Stimulated activated CD4-positive, alpha-beta T cell treated with anti-CD3 and anti-CD28 coated beads, TNF-alpha, amount 100 ng/mL, for 24 hours (primary cell): ENCODE measurements at regions not wholly inside any gene's neighbourhood (a gene's known extent, or its start where the extent isn't known, plus 50 kb on each side); places are given as distances from the start of the nearest gene placed in this dataset.
"Not testable (repeated sequence)": the region's sequence is repeated elsewhere in the genome, so short reads cannot be mapped to it uniquely, and the experiment has no call there.

Experiments
- DNase-seq, 3 experiments: peaks; one replicate each; pipeline ENCODE4 v3.0.0-alpha.2; 2020; ENCODE audit warnings: low read depth in 3 of 3

DNA sequence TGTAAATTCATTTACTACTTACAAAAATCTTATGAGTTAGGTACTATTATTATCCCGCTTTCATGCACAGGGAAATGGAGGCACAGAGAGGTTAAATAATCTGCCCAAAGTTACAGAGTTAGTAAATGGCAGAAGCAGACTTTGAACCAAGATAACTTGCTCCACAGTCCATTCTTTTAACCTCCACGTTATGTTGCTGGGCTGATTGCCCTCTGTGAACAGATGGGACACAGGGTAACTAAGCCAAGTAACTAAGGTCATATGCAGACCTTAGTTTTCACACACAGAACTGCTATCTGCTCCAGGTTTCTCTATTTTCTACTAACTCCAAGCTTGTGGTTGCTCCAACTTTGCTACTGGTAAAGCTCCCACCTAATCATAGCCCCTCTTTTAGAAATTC is 147.1 kb upstream of the IFNG-AS1 start:
- DNase-seq: no peak

DNA sequence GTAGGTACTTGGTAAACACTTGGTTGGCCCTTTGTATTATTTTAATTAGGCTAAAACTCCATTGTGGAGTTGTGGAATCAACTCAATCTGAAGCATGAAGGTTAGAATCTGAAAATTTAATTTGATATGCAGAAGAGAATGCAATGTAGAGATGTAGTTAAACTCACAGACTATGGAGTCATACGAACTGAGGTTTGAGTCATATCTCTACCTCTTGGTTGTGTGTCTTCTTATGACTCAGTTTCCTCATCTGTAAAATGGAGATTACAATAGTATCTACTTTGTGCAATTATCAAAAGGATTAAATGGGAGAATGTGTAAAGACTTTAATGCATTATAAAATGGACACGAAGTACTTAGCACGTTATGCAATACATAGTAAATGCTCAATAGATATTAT is 146.0 kb upstream of the IFNG-AS1 start:
- DNase-seq: no peak

DNA sequence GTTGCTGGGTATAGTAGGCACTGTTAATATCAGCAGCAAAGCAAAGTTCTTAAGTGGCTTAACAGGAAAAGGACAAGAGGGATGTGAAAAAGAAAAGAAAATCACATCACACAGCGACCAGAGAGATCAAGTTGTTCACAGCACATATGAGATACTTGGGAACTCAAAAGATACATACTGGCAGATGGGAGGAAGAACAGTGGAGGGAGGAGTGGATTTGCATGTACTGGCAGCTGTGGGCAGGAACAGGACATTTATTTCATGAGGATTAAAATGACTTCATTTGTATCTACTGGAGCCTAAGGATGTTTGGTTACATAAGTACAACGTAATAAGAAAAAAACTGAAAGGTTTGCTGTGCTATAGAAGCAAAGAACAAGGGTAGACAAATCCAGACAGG is 136.5 kb upstream of the IFNG-AS1 start:
- DNase-seq: no peak

DNA sequence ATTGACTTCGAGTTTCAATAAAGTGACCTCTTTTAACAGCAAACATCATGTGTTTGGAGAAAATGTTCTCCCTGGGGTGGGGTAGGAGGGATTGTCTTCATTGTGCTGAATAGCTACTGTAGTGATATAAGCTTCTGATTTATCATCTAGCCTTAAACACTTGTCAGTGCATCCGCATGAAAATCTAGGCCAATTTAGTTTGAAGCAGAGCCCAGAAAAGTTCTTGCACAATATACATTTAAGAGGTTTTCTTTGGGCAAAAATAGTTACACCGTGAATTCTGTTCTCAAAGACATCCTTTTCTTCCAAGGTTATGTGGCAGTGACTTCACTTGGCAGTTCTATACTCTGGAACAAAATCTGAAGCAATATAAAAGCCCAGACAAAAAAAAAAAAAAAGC is 136.0 kb upstream of the IFNG-AS1 start:
- DNase-seq: no peak

DNA sequence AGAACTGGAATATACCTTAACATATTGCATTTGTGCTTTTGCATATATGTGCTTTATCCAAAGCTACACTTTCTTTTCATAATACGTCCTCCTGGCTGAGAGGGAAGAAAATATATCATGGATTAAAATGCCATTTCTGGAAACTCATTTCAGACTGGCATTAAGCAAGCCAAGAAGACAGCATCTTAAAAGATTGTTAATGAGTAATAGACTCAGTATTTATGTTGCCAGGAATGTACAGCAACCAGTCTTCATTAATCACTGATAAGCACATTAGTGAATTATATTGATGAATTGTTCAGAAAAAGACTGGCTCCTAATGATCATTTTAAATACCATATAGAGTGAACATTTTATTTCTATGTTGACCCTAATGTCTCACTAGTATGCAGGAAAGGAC is 134.9 kb upstream of the IFNG-AS1 start:
- no peak for DNase-seq

DNA sequence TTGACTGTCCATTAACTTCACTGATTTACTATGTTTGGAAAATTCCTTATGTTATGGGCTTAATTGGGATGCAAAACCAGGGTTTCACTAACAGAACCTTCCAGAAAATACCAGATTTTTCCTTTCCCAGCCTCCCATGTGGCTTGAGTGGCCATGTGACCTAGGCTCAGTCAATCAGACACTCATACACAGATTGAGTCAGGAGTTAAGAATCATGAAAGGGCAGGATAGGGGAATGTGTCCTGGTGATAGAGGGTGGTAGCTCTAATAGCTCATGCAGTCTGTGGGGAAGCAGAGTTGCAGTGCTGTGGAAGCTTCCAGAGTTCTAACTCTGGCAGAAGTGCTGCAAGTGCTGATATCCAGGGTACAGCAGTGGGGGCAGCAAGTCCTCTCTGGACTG is 134.1 kb upstream of the IFNG-AS1 start:
- DNase-seq: no peak

DNA sequence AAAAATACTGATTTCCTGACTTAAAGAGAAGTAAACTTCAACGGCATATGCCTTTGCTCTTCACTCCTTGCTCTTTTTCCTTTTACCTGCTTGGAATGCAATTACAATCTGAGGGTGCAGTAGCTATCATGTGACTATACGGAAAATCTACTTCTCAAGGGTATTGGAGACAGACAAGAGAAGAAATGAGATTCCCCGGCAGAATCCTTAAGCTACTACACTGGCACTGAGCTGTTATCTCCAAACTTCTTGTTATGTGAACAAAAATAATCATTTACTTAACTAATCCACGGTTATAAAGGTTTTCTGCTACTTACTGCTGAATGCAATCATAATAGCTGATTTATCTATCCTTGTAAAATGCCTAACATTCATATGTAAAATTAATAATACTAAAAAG is 118.0 kb upstream of the IFNG-AS1 start:
- no peak for DNase-seq

DNA sequence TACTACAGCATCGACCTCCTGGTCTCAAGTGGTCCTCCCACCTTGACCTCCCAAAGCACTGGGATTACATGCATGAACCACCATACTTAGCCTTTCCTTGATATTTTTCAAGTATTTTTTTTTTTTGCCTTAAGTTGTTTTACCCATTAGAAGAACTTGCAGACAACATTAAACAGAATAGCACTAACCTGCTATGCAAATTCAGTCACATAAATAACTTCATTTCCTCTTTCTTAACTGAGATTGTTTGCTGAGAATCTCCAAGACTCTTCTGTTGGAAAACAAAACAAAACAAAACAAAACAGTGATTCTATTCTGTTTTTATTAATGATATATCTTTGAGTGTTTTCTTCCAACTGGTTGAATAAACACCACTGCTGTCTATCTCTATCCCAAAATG is 115.9 kb upstream of the IFNG-AS1 start:
- DNase-seq: no peak

DNA sequence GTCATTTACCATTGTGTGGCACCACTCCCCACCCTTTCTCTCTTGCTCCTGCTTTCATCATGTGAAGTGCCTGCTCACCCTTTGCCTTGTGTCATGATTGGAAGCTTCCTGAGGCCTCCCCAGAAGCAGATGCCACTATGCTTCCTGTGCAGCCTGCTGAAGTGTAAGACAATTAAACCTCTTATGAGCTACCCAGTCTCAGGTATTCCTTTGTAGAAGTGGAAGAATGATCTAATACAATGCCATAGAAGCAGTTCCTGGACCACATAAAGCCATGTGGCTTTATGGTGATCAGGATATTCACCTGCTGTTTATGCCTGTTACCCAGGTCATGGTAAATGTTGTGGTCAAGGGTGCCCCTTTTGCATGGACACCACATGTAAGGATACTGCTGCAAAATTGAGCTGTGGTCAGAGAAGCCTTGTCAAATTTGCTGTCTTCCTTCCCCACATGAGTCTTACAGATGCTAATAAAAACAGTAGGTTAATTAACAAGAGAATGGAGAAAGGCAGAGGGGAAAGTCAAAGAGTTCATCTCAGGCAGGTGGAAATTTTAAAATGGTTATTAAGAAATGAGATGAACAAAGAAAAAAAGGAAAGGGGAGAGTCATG is 112.8 kb upstream of the IFNG-AS1 start:
- no peak for DNase-seq

- no peak for DNase-seq
Measured at GRCh38 chr12:67877727-67878126, 111.5 kb upstream of the IFNG-AS1 start.

GRCh38 chr12:67879937-67880336 is 109.3 kb upstream of the IFNG-AS1 start:
- DNase-seq: no peak

GRCh38 chr12:67881565-67881964 is 107.7 kb upstream of the IFNG-AS1 start:
- no peak for DNase-seq

DNA sequence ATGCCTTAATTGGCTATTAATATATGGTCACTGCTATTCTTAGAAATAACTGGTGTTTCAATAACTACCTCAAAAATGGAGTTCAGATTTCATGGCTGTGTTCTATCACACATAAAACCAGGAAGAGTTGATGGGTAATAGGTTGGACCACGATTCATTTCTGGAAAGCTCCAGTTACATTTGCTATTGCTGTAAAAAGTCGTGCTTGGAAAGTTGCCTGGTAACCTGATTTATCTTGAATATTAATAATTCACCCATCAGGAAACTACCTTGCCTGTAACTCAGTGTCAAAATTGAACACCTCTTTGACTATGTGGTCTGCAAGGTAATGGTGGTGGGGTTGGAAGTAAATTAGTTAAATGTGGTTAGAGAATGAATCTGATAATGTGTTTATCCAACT is 104.7 kb upstream of the IFNG-AS1 start:
- no peak for DNase-seq

DNA sequence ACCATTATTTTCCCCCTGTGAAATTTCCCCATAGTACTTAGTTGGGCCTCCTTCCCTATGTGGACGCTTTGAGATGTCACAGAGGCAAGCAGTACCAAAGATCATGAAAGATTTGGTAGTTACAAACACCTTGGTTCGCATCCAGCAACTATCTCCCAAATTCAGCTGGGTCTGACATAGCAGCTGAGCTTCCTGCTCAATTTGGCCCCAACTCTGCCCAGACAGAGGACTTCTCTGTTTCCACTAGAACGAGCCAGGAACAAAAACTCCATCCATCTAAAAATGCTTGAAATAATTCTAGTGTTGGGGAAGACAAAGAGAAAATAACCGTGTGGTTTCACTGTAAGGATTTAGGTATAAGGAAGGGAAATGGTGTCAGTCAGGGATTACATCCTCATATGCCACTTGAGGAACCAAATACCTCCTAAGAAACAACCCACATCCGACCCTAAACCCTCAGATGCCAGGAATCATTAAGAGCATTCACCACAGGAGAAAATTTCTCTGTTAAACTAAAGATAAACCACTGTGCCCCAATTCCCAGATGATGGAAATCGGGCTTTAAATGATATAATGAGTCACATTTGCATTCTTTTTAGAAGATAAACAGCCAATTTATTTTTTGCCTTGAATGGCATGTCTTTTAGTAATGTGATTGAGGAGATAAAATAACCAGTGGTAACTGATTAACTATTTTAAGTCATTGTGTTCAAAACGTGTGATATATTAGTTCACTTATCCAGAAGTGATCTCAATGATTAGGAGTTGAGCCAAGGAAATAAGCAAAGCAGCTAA is 103.7 kb upstream of the IFNG-AS1 start:
- no peak for DNase-seq

DNA sequence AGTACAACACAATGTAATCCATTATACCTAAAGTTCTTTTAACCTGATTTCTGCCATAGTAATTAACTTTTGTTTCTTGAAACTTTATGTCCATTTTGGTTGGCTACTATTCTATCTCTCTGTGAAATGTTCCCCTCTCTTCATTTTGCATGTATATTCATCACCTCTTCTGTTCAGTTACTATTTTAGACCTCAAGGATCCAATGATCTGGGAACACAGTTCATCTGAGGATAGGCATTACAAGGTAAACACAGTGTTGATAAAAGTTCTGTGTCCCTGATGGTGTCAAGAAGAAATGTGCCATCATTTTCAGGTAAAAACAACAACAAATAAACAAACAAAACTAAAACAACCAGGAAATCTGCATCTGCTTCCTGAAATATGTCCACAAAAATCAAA is 102.2 kb upstream of the IFNG-AS1 start:
- no peak for DNase-seq

DNA sequence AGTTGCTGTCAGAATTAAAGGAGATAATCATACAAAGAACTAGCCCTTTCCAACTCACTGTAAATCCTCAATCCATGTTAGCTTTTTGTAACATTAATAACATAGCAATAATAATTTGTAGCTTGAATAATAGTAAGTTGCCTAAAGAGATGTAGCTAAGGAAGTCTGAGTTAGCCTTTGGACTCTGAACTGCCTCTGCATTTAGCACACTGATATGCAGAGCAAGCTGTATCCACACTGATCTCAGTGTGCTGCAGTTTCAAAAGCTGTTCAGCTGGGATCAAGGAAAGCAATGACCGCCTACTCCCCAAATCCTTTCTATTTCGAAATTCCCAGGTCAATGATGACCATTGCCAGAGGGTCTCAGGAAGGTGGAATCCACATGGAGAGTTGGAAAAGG is 99.3 kb upstream of the IFNG-AS1 start:
- DNase-seq: no peak

- DNase-seq: no peak
Measured at GRCh38 chr12:67890726-67891258, 98.5 kb upstream of the IFNG-AS1 start.

- DNase-seq: no peak
Measured at GRCh38 chr12:67891596-67891995, 97.7 kb upstream of the IFNG-AS1 start.

GRCh38 chr12:67892259-67893021 is 96.8 kb upstream of the IFNG-AS1 start:
- no peak for DNase-seq

GRCh38 chr12:67893022-67893580 is 96.1 kb upstream of the IFNG-AS1 start:
- no peak for DNase-seq

- DNase-seq: not testable (repeated sequence)
Measured at GRCh38 chr12:67900418-67900817, 88.8 kb upstream of the IFNG-AS1 start.

DNA sequence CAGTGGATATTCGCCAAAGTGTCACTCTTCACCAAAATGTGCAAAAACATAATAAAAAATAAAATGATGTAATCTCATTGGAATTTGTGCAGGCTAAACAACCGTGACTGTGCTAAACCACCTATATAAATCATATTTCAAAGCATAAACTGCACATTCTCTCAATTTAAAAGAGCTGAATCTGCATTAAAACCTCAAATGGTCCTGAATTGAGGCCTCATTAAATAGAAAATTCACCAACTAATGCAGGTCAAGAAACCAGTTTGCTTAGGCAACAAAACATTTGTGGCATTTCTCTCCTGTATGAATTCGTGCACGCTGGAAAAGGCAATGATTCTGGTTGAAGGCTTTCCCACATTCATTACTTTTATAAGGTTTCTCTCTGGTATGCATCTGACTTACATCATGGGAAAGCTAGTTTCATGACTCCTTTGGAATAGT is 80.1 kb upstream of the IFNG-AS1 start:
- no peak for DNase-seq
